ENCODE measurements at regions not wholly inside any gene's neighbourhood (a gene's known extent, or its start where the extent isn't known, plus 50 kb on each side); places are given as distances from the start of the nearest gene placed in this dataset.

- TF ChIP-seq, protein P1, sequence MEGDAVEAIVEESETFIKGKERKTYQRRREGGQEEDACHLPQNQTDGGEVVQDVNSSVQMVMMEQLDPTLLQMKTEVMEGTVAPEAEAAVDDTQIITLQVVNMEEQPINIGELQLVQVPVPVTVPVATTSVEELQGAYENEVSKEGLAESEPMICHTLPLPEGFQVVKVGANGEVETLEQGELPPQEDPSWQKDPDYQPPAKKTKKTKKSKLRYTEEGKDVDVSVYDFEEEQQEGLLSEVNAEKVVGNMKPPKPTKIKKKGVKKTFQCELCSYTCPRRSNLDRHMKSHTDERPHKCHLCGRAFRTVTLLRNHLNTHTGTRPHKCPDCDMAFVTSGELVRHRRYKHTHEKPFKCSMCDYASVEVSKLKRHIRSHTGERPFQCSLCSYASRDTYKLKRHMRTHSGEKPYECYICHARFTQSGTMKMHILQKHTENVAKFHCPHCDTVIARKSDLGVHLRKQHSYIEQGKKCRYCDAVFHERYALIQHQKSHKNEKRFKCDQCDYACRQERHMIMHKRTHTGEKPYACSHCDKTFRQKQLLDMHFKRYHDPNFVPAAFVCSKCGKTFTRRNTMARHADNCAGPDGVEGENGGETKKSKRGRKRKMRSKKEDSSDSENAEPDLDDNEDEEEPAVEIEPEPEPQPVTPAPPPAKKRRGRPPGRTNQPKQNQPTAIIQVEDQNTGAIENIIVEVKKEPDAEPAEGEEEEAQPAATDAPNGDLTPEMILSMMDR (IDR thresholded peaks at IDR 0.05), result no peak
- TF ChIP-seq EZH2 (IDR thresholded peaks at IDR 0.05; ENCODE audit: borderline replicate concordance, insufficient read depth, low read depth, low read length, poor library complexity, severe bottlenecking), result no peak
Observed at GRCh38 chr14:104249089-104249488, 110.7 kb downstream of the KIF26A start.
